NB4 (cell line): ENCODE measurements at regions not wholly inside any gene's neighbourhood (a gene's known extent, or its start where the extent isn't known, plus 50 kb on each side); places are given as distances from the start of the nearest gene placed in this dataset.

Source experiments
- DNase-seq: peaks from one replicate; pipeline ENCODE4 v3.0.0; 2010; ENCODE audit warnings: low read depth
- H3K4me3 ChIP-seq: one replicate; pipeline ENCODE4 v1.5.1; 2011; ENCODE audit warnings: mild to moderate bottlenecking, low read depth, low read length, moderate library complexity
- CTCF ChIP-seq: IDR thresholded peaks from one replicate; pipeline ENCODE4 v1.5.1; 2012; ENCODE audit warnings: low read depth, low read length
- MAX ChIP-seq: IDR thresholded peaks from 2 replicates; pipeline ENCODE4 v1.6.1; 2011; ENCODE audit warnings: low read depth, low read length
- MYC ChIP-seq: IDR thresholded peaks from 2 replicates; pipeline ENCODE4 v1.6.1; 2011; ENCODE audit warnings: low read depth, low read length
- POLR2A ChIP-seq: IDR thresholded peaks from 2 replicates; pipeline ENCODE4 v1.6.1; 2011; ENCODE audit warnings: mild to moderate bottlenecking; ENCODE audit not compliant: insufficient read length; ENCODE audit errors: extremely low read depth

GRCh38 chr5:35305336-35306020 is 75.2 kb upstream of the PRLR start:
- TF ChIP-seq POLR2A, result no peak
- no peak for TF ChIP-seq MAX
- no peak for TF ChIP-seq MYC
- TF ChIP-seq CTCF, result no peak
- no peak overlapping the region for H3K4me3 ChIP-seq
- no peak for DNase-seq

GRCh38 chr5:35304291-35304690 is 74.0 kb upstream of the PRLR start:
- no peak for DNase-seq
- TF ChIP-seq POLR2A (no peak), MAX (no peak), MYC (no peak), CTCF (no peak)
- H3K4me3 ChIP-seq, result no peak overlapping the region

- no peak overlapping the region for H3K4me3 ChIP-seq
- TF ChIP-seq POLR2A (no peak), MAX (no peak), MYC (no peak), CTCF (no peak)
- no peak for DNase-seq
Measured at GRCh38 chr5:35303152-35303551, 72.9 kb upstream of the PRLR start.

GRCh38 chr5:35302544-35302943 is 72.3 kb upstream of the PRLR start:
- no peak for DNase-seq
- H3K4me3 ChIP-seq, result no peak overlapping the region
- TF ChIP-seq POLR2A (no peak), CTCF (no peak), MAX (no peak), MYC (no peak)

- DNase-seq, result no peak
- no peak for TF ChIP-seq MYC
- TF ChIP-seq MAX, result no peak
- no peak for TF ChIP-seq CTCF
- TF ChIP-seq POLR2A, result no peak
Measured at GRCh38 chr5:35297755-35298154, 67.5 kb upstream of the PRLR start.

GRCh38 chr5:35294976-35295375 is 64.7 kb upstream of the PRLR start:
- no peak overlapping the region for H3K4me3 ChIP-seq
- TF ChIP-seq MAX (no peak), POLR2A (no peak), MYC (no peak)
- peak; percentile 11 for DNase-seq

More at GRCh38 chr5:35297755-35298154, 67.5 kb upstream of the PRLR start:
- no peak overlapping the region for H3K4me3 ChIP-seq
